Astrocyte (in vitro differentiated cells and primary cell): ENCODE measurements at regions not wholly inside any gene's neighbourhood (a gene's known extent, or its start where the extent isn't known, plus 50 kb on each side); places are given as distances from the start of the nearest gene placed in this dataset.
"Not testable (repeated sequence)": the region's sequence is repeated elsewhere in the genome, so short reads cannot be mapped to it uniquely, and the experiment has no call there.

Experiments used
- CTCF ChIP-seq: IDR thresholded peaks from 2 replicates; pipeline ENCODE4 v1.5.1; 2011; ENCODE audit warnings: low read depth, mild to moderate bottlenecking, inconsistent platforms, low read length, moderate library complexity; ENCODE audit not compliant: insufficient read depth
- EZH2 ChIP-seq: IDR thresholded peaks from 2 replicates; pipeline ENCODE4 v1.6.1; 2012; ENCODE audit warnings: mild to moderate bottlenecking, low read length, inconsistent platforms; ENCODE audit not compliant: insufficient read depth

GRCh38 chr3:35454819-35455218 lies 184.5 kb upstream of the ARPP21 start:
- TF ChIP-seq CTCF, EZH2: not testable (repeated sequence)
